Coronary artery (tissue), 2 donors: ENCODE measurements at regions not wholly inside any gene's neighbourhood (a gene's known extent, or its start where the extent isn't known, plus 50 kb on each side); places are given as distances from the start of the nearest gene placed in this dataset.
A peak's percentile ranks its signal among the peaks of the same experiment; 100 is the strongest.

Experiments used
- DNase-seq: peaks from one replicate; pipeline ENCODE4 v3.0.0-alpha.2; 2017; ENCODE audit warnings: low spot score
- H3K27ac ChIP-seq, 2 donors: fragments of 200-600 bp; sonication (generic); one replicate each; pipeline ENCODE4 v1.5.1; 2016 to 2019
- H3K4me3 ChIP-seq: fragments of 200-600 bp; sonication (generic); 2 replicates; pipeline ENCODE4 v1.5.1; 2016; ENCODE audit warnings: mild to moderate bottlenecking, moderate library complexity
- TF ChIP-seq, protein P1 (sequence below): fragments of 200-600 bp; sonication (generic); IDR thresholded peaks from one replicate; pipeline ENCODE4 v1.5.1; 2019; ENCODE audit warnings: antibody characterized with exemption

DNA sequence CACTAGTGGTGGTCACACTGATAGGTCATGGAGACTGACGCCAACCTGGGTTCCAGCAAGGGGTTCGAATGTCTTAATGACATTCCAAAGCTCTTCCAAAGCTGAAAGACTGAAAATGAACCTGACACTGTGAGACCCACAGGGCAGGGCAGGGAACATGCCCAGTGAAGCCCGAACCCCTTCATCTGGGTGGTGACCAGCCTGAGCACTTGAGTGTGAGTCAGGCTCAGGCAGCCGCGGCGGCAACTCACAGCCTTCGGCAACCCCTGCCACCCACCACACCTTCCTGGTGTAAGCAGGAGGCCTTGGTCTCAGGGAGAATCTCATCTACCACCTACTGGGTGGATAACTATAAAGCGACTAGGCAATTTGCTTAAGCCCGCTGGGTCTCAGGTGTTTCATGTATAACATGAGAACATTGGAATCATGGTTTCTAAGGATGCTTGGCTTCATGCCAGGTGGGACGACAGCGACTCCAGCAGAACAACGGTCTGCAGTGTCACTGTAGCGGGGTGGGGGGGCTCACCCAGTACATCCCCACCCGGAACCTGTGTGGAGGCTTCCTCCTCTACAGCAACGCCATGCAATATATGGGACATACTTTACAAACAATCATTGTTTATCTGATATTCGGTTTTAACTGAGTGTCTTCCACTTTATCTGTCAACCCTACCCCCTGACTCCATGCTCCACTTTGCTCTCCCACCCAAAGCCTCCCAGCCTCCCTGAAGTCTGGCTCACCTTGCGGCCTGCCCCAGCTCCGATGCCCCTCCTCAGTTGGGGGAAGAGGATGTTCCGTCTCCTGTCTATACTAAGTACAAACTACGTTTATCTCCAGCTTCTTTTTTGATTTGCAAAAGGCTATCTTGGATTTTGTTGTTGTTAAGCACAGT, 125.0 kb upstream of the MEF2A start:
- H3K4me3 ChIP-seq, result no peak overlapping the region
- TF ChIP-seq, protein P1, sequence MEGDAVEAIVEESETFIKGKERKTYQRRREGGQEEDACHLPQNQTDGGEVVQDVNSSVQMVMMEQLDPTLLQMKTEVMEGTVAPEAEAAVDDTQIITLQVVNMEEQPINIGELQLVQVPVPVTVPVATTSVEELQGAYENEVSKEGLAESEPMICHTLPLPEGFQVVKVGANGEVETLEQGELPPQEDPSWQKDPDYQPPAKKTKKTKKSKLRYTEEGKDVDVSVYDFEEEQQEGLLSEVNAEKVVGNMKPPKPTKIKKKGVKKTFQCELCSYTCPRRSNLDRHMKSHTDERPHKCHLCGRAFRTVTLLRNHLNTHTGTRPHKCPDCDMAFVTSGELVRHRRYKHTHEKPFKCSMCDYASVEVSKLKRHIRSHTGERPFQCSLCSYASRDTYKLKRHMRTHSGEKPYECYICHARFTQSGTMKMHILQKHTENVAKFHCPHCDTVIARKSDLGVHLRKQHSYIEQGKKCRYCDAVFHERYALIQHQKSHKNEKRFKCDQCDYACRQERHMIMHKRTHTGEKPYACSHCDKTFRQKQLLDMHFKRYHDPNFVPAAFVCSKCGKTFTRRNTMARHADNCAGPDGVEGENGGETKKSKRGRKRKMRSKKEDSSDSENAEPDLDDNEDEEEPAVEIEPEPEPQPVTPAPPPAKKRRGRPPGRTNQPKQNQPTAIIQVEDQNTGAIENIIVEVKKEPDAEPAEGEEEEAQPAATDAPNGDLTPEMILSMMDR, result no peak
- peak; percentile 66 for DNase-seq
- peak overlapping the region; percentile 54 to 91 for H3K27ac ChIP-seq

DNA sequence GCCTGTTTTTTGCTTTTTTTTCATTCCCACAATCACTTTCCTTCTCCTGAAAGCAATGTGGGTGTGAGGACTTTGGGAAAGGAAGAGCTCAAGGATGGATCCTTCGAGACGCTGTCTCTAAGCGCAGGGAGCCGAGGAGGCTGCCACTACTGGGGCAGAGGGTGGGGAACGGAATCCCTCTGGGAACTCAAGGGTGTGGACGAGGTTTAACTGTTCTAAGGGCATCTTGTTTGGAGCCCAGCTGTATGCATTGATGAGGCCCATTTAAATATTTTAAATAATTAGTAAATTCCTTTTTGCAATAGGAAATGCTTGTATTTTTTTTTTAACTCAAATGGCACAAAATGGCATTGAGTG, 124.4 kb upstream of the MEF2A start:
- DNase-seq, result no peak
- peak overlapping the region; percentile 44 for H3K4me3 ChIP-seq
- TF ChIP-seq, protein P1, result no peak
- peak overlapping the region; percentile 54 to 91 for H3K27ac ChIP-seq

DNA sequence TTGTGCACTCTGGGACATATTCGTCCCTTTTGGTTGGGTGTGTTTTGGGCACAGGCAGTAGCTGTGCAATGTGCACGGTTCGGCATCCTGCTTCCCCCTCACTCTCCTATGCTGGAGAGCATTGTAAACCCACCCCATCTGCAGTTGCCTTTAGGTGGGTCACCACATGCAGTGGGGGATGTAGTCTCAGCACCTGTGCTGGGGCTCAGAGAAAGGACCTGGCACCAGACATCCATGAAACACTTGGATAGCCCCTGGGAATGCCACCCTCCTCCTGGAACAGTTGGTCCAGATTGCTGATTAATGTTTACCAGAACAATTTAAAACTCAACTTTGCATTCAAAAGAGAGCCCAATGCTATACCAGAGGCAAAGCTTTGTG, 123.9 kb upstream of the MEF2A start:
- DNase-seq, result peak; percentile 67
- Histone ChIP-seq H3K4me3 (peak overlapping the region; percentile 44), H3K27ac (peak overlapping the region; percentile 54 to 91)
- TF ChIP-seq, protein P1, result no peak

DNA sequence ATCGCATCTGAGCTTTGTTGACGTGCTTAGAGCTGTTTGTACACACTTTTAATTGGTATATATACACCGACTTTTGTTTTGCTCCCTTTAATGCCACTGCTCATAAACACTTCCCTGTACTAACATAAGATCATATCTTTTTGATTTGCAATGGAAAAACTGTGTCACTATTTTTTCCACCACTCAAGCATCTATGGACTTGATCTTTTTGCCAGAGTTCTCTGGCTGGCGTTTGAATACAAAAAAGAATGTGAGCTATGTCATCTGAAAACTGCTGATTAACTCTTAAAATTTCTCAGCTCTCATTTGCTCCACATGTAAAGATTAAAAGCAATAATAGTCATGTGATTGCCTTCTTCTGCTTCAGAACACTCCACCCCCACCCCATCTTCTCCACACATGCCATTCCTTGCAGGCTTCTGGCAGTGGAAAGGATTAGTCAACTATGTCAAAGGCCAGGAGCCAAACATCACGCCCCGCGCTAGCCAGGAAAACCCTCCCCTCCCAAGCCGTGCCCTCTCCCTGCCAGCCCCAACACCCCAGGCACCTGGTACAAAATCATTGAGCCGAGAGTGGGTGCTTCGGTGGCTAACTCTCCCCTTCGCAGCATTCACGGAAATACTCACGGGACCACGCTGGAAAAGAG, 123.4 kb upstream of the MEF2A start:
- Histone ChIP-seq H3K4me3 (peak overlapping the region; percentile 44), H3K27ac (peak overlapping the region; percentile 54 to 91)
- peak; percentile 88 for DNase-seq
- TF ChIP-seq, protein P1, result no peak

DNA sequence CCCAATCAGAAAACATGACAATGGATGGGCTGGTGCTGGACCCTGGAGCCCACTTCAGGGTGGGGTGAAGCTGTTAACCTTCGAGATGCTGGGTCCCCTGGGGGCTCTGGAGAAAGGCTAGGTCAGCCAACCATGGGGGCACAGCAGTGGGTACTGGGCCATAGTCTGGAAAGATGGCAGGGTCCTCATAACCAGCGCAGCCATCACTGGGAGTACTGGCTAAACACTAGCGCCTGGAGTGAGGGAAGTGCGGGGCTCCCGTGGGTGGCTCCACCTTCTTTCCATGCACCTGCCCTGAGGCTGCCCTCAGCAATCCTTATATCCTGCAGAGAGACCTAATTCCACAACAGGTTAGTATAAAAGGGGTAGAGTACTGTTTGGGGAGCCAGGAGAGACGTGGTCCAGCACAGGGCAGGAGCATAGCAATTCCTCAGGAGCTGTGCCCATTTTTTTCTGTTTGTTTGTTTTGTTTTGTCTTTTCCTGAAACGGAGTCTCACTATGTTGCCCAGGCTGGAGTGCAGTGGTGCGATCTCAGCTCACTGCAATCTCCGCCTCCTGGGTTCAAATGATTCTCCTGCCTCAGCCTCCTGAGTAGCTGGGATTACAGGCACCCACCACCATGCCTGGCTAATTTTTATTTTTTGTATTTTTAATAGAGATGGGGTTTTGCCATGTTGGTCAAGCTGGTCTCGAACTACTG, 122.6 kb upstream of the MEF2A start:
- peak; percentile 74 for DNase-seq
- peak overlapping the region; percentile 54 to 91 for H3K27ac ChIP-seq
- H3K4me3 ChIP-seq, result peak overlapping the region; percentile 44
- TF ChIP-seq, protein P1, result no peak

DNA sequence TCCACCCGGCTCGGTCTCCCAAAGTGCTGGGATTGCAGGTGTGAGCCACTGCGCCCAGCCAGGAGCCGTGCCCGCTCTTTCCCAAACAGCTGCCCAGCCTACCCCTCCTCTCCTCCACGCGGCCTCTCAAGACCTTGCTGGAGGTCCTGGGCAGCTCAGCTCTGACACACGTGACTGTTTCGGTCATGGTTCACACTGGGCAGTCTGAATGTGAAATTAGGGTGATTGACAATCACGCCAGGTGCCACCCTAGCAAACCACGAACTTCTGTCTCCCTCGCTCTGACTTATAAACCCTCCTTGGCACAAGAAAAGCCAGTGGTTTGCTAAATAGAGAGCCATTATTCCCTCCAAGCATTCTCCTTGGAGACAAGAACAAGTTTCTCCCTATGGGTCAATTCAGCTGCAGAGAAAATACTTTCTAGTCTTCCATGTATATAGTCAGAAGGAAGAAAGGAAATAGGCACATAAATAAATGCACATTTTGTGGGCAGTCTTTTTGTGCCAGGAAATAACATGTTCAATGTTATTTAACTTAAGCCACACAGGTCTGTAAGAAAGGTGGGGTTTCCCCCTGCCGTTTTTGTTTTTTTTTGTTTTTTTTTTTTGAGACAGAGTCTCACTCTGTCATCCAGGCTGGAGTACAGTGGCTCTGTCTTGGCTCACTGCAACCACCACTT, 121.9 kb upstream of the MEF2A start:
- TF ChIP-seq, protein P1, result no peak
- H3K4me3 ChIP-seq, result no peak overlapping the region
- DNase-seq, result peak; percentile 77
- H3K27ac ChIP-seq, result peak overlapping the region; percentile 54 to 91
